ENCODE measurements at regions not wholly inside any gene's neighbourhood (a gene's known extent, or its start where the extent isn't known, plus 50 kb on each side); places are given as distances from the start of the nearest gene placed in this dataset.

DNA sequence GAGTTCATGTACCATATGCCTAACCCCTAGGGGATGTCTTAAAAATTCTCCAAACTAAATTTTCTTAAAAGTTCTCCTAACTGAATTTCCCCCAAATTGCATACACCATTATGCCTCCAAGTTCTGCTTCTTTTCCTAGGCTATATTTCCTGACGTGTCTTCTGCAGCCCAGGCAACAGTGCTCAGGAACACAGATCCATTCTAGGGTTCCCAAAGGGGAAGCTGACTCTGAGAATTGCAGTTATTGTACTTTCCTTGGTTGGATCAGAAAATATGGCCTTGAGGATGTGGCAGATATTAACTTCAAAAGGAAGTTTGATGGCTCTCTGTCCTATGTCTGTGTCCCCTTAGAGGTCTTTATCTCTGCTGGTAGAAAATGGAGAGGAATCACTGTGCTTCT, 124.3 kb downstream of the TMEM17 start:
- Histone ChIP-seq H4K20me1 (ENCODE audit: insufficient read depth) (no peaks in the 10 kb centered on the region), H3K9me2 (ENCODE audit: insufficient read depth) (no peaks in the 10 kb centered on the region), H3K4me3 (no peak overlapping the region), H3K9me3 (ENCODE audit: insufficient read depth, low read depth) (no peaks in the 10 kb centered on the region), H3K4me2 (peak overlapping the region; percentile 23), H3K27ac (peak overlapping the region; percentile 43), H3F3A (ENCODE audit: insufficient read depth, low read depth) (peaks cover 5% of the 10 kb centered on the region; the same call in 1 of the 2 replicates), H3K79me2 (ENCODE audit: low read depth) (no peaks in the 10 kb centered on the region), H3K36me3 (ENCODE audit: low read depth) (no peaks in the 10 kb centered on the region), H2AFZ (peak overlapping the region; percentile 63; the same call in 1 of the 2 replicates), H3K27me3 (ENCODE audit: insufficient read depth, low read depth) (no peaks in the 10 kb centered on the region), H3K4me1 (replicated peaks; ENCODE audit: insufficient read depth) (peaks cover 25% of the 10 kb centered on the region)
- BruUV-seq (replicated peaks): no TSS peak
- no peak for TF ChIP-seq EZH2 (IDR thresholded peaks at IDR 0.05; ENCODE audit: low read depth)
- CTCF ChIA-PET: no interaction called here
- POLR2A ChIA-PET (ENCODE audit: unreplicated experiment): no interaction called here
- no peak for DNase-seq
- intact Hi-C loops (cut with micrococcal nuclease; ENCODE audit: unreplicated experiment): no loop called here

DNA sequence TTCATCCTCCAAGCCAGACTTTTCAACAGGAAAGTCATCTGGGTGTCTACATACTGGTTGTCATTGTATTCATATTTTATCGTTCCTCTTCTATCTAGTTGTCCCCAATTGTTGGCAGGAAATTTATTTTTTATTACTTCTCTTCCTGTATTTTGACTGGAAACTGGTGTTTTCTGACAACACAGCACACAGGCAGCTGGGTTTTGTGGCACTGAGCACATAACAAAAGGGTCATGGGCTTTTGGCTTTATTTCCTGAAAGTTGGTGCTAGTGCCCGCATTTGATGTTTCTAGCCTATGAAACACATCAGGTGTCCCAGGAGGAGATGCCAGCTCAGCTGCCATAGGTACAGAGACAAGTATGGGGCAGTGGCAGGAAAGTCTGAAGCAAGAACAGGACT, 126.4 kb downstream of the TMEM17 start:
- H3K27ac ChIP-seq: no peak overlapping the region
- no peak overlapping the region for H3K4me2 ChIP-seq
- no peak for TF ChIP-seq EZH2 (IDR thresholded peaks at IDR 0.05; ENCODE audit: low read depth)
- TF ChIP-seq, protein P1, sequence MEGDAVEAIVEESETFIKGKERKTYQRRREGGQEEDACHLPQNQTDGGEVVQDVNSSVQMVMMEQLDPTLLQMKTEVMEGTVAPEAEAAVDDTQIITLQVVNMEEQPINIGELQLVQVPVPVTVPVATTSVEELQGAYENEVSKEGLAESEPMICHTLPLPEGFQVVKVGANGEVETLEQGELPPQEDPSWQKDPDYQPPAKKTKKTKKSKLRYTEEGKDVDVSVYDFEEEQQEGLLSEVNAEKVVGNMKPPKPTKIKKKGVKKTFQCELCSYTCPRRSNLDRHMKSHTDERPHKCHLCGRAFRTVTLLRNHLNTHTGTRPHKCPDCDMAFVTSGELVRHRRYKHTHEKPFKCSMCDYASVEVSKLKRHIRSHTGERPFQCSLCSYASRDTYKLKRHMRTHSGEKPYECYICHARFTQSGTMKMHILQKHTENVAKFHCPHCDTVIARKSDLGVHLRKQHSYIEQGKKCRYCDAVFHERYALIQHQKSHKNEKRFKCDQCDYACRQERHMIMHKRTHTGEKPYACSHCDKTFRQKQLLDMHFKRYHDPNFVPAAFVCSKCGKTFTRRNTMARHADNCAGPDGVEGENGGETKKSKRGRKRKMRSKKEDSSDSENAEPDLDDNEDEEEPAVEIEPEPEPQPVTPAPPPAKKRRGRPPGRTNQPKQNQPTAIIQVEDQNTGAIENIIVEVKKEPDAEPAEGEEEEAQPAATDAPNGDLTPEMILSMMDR (conservative IDR thresholded peaks at IDR 0.05): no peak
- peaks cover 5% of the 10 kb centered on the region; the same call in 1 of the 2 replicates for H3F3A ChIP-seq (ENCODE audit: insufficient read depth, low read depth)
- DNase-seq: no peak
- H3K4me3 ChIP-seq: no peak overlapping the region
- H2AFZ ChIP-seq: no peak overlapping the region
- no peaks in the 10 kb centered on the region for H3K9me3 ChIP-seq (ENCODE audit: insufficient read depth, low read depth)
- H3K4me1 ChIP-seq (replicated peaks; ENCODE audit: insufficient read depth): peaks cover 25% of the 10 kb centered on the region
- H3K9me2 ChIP-seq (ENCODE audit: insufficient read depth): no peaks in the 10 kb centered on the region
- no peaks in the 10 kb centered on the region for H3K79me2 ChIP-seq (ENCODE audit: low read depth)
- intact Hi-C loops (cut with micrococcal nuclease; ENCODE audit: unreplicated experiment): no loop called here
- POLR2A ChIA-PET (ENCODE audit: unreplicated experiment): no interaction called here
- no peaks in the 10 kb centered on the region for H4K20me1 ChIP-seq (ENCODE audit: insufficient read depth)
- H3K36me3 ChIP-seq (ENCODE audit: low read depth): no peaks in the 10 kb centered on the region
- CTCF ChIA-PET: no interaction called here
- no TSS peak for BruUV-seq (replicated peaks)
- no peaks in the 10 kb centered on the region for H3K27me3 ChIP-seq (ENCODE audit: insufficient read depth, low read depth)

DNA sequence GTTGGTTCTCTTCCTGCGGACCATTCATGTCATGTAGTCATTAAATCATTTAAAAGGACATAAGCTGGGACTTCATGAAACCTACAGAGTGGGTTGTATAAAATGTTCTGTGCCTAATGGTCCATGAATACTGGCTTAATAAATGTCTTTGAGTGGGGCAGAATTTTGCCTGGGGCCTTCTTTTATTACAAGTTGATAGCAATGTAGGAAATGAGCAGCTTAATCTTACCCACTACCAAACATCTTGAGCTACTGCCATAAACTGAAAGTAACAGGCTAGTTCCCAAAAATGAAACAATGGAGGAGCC, 130.9 kb downstream of the TMEM17 start:
- H3K27me3 ChIP-seq (ENCODE audit: insufficient read depth, low read depth): no peaks in the 10 kb centered on the region
- H3K36me3 ChIP-seq (ENCODE audit: low read depth): no peaks in the 10 kb centered on the region
- no peaks in the 10 kb centered on the region for H3K9me2 ChIP-seq (ENCODE audit: insufficient read depth)
- ChIA-PET POLR2A (ENCODE audit: unreplicated experiment) (no interaction called here), CTCF (interaction anchor here (0.6 kb wide), 1 partner anchor 456 kb away, joined by 3 read pairs; no protein-coding TSS in a partner anchor)
- TF ChIP-seq, protein P1 (conservative IDR thresholded peaks at IDR 0.05): no peak
- TF ChIP-seq EZH2 (IDR thresholded peaks at IDR 0.05; ENCODE audit: low read depth): no peak
- intact Hi-C loops (cut with micrococcal nuclease; ENCODE audit: unreplicated experiment): no loop called here
- H3K4me2 ChIP-seq: no peak overlapping the region
- BruUV-seq (replicated peaks): no TSS peak
- H3K27ac ChIP-seq: no peak overlapping the region
- H3K9me3 ChIP-seq (ENCODE audit: insufficient read depth, low read depth): peaks cover 12% of the 10 kb centered on the region; the same call in 1 of the 2 replicates
- H2AFZ ChIP-seq: no peak overlapping the region
- no peaks in the 10 kb centered on the region for H4K20me1 ChIP-seq (ENCODE audit: insufficient read depth)
- no peak overlapping the region for H3K4me3 ChIP-seq
- no peaks in the 10 kb centered on the region for H3K79me2 ChIP-seq (ENCODE audit: low read depth)
- H3F3A ChIP-seq (ENCODE audit: insufficient read depth, low read depth): no peaks in the 10 kb centered on the region
- no peaks in the 10 kb centered on the region for H3K4me1 ChIP-seq (replicated peaks; ENCODE audit: insufficient read depth)
- no peak for DNase-seq

Measured in PC-9 (cell line).